ENCODE measurements at regions not wholly inside any gene's neighbourhood (a gene's known extent, or its start where the extent isn't known, plus 50 kb on each side); places are given as distances from the start of the nearest gene placed in this dataset.

DNA sequence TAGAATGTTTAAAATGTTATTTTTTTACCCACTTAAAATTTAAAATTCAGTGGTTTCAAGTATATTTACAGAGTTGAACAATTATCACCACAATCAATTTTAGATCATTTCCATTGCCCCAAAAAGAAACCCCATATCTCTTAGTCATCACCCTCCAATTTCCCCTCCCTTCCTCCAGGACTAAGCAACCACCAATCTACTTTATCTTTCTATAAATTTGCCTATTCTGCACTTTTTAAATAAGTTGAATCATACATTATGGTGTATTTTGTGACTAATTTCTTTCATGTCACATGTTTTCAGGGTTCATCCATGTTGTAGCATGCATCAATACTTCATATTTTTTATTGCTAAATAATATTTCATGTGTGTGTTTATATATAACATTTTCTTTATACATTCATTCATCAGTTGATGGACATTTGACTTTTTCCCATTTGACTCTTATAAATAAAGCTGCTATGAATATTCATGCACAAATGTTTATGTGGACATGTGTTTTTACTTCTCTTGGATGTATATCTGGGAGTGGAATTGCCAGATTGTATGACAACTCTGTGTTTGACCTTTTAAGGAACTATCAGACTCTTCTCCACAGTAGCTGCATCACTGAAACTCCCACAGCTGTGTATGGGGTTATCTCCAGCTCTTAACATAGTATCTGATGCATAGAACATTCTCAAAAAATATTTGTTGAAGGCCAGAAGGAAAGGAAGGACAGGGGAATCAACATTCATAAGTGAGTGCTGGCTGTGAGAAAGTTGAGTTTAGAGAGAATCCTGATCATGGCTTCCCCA, 107.8 kb upstream of the OXGR1 start:
- TF ChIP-seq, protein P1, sequence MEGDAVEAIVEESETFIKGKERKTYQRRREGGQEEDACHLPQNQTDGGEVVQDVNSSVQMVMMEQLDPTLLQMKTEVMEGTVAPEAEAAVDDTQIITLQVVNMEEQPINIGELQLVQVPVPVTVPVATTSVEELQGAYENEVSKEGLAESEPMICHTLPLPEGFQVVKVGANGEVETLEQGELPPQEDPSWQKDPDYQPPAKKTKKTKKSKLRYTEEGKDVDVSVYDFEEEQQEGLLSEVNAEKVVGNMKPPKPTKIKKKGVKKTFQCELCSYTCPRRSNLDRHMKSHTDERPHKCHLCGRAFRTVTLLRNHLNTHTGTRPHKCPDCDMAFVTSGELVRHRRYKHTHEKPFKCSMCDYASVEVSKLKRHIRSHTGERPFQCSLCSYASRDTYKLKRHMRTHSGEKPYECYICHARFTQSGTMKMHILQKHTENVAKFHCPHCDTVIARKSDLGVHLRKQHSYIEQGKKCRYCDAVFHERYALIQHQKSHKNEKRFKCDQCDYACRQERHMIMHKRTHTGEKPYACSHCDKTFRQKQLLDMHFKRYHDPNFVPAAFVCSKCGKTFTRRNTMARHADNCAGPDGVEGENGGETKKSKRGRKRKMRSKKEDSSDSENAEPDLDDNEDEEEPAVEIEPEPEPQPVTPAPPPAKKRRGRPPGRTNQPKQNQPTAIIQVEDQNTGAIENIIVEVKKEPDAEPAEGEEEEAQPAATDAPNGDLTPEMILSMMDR (conservative IDR thresholded peaks at IDR 0.05 in 1 of 2, IDR thresholded peaks at IDR 0.05 in 1 of 2; ENCODE audit: extremely low read depth in 1 of 2, insufficient read depth in 1 of 2, low read depth in 1 of 2, low read length in 2 of 2) = no peak
- TF ChIP-seq EZH2 (IDR thresholded peaks at IDR 0.05; ENCODE audit: borderline replicate concordance, low read length) = no peak

Measured in mammary epithelial cell (primary cell).